Peyer's patch (tissue), 4 donors: ENCODE measurements at regions not wholly inside any gene's neighbourhood (a gene's known extent, or its start where the extent isn't known, plus 50 kb on each side); places are given as distances from the start of the nearest gene placed in this dataset.

Experiments
- CTCF ChIP-seq, 6 experiments: fragments of 450-650 bp in 4 of 6; fragments of 200-600 bp in 2 of 6; sonication (generic) in 1 of 6; IDR thresholded peaks; one replicate each; pipeline ENCODE4 v1.5.1; 2017 to 2019; ENCODE audit warnings: antibody characterized with exemption in 6 of 6, mild to moderate bottlenecking in 3 of 6, moderate library complexity in 1 of 6
- POLR2A ChIP-seq, 2 donors: fragments of 450-650 bp; IDR thresholded peaks; one replicate each; pipeline ENCODE4 v1.5.1; 2017; ENCODE audit warnings: antibody characterized with exemption in 2 of 2, mild to moderate bottlenecking in 2 of 2, moderate library complexity in 2 of 2

GRCh38 chr18:27762054-27762453, 414.9 kb downstream of the CDH2 start:
- TF ChIP-seq CTCF (IDR thresholded peaks at IDR 0.05) (no peak), POLR2A (IDR thresholded peaks at IDR 0.05) (no peak)
